ENCODE measurements at regions not wholly inside any gene's neighbourhood (a gene's known extent, or its start where the extent isn't known, plus 50 kb on each side); places are given as distances from the start of the nearest gene placed in this dataset.
"Not testable (repeated sequence)": the region's sequence is repeated elsewhere in the genome, so short reads cannot be mapped to it uniquely, and the experiment has no call there.

DNA sequence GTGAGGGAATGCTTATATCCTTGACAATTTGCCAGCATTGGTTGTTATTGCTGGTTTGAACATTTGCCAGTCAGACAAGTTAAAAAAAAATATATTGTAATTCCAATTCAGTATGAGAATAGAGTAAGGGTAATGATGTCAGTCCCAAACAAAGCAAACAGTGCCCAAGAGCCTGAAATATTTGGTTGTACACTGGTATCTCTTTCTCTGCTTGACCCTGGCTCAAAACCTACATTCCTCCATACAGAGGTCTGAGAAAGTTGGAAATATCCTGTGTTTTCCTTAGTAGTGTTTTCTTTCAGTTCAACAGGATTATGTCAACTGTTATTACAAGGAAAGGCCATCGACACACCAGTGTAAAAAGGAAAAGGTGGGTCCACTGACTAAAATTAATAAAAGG is 145.6 kb downstream of the MRPL39 start:
- FAIRE-seq = peak; percentile 64
- TF ChIP-seq POLR2A (IDR thresholded peaks at IDR 0.05; ENCODE audit: low read depth, low read length) (no peak), POU2F2 (IDR thresholded peaks at IDR 0.05; ENCODE audit: low read depth, low read length) (no peak), POLR2AphosphoS5 (IDR thresholded peaks at IDR 0.05; ENCODE audit: low read depth, low read length) (no peak), TAF1 (IDR thresholded peaks at IDR 0.05; ENCODE audit: low read depth, low read length) (no peak)
- DNase-seq (ENCODE audit: insufficient read length, low spot score) = no peak

DNA sequence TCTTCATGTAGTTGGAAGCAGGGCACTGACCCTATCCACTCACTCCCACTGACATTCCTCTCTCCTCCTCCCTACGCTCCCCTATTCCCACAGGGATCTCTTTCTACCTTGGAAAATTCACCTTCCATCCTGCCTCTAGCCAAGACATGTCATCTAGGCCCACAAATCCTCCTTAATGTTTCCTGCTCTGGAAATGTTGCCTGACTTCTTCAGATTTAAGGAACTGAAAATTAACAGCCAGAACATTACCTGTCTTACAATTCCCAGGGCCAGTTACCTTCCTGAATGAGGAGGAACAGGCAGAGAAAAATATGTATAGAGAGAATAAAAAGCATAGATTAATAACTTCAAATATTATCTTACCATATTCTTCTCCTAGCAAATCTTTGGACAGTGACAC is 147.3 kb downstream of the MRPL39 start:
- DNase-seq (ENCODE audit: insufficient read length, low spot score) (no peak), FAIRE-seq (no peak)
- TF ChIP-seq TAF1 (IDR thresholded peaks at IDR 0.05; ENCODE audit: low read depth, low read length) = no peak
- no peak for TF ChIP-seq POLR2A (IDR thresholded peaks at IDR 0.05; ENCODE audit: low read depth, low read length)
- TF ChIP-seq PAX5 (IDR thresholded peaks at IDR 0.05; ENCODE audit: insufficient read depth, low read length, severe bottlenecking) = no peak
- peak; percentile 76 for TF ChIP-seq SPI1 (IDR thresholded peaks at IDR 0.05; ENCODE audit: low read depth, low read length)
- no peak for TF ChIP-seq POLR2AphosphoS5 (IDR thresholded peaks at IDR 0.05; ENCODE audit: low read depth, low read length)
- TF ChIP-seq POU2F2 (IDR thresholded peaks at IDR 0.05; ENCODE audit: low read depth, low read length) = no peak

DNA sequence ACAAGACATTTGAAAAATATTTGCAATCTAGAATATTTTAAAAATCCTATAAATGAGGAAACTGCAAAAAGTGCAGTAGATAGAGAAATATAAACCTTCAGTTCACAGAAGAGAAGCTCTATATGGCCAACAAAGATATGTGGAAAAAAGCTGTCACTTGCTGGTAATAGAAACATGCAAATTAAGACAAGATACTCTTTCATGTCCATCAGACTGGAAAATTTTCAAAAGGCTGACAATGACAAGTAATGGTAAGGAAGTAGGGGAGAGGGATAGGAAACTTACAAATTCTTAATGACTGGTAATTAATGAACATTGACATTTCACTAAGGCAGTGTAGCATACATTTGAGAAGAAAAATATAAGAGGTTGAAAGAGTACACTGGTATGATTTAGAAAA is 147.9 kb downstream of the MRPL39 start:
- FAIRE-seq (peak; percentile 87), DNase-seq (ENCODE audit: insufficient read length, low spot score) (no peak)
- TF ChIP-seq POU2F2 (IDR thresholded peaks at IDR 0.05; ENCODE audit: low read depth, low read length) (peak; percentile 33; the same call in 1 of the 2 replicates), PAX5 (IDR thresholded peaks at IDR 0.05; ENCODE audit: insufficient read depth, low read length, severe bottlenecking) (no peak)

DNA sequence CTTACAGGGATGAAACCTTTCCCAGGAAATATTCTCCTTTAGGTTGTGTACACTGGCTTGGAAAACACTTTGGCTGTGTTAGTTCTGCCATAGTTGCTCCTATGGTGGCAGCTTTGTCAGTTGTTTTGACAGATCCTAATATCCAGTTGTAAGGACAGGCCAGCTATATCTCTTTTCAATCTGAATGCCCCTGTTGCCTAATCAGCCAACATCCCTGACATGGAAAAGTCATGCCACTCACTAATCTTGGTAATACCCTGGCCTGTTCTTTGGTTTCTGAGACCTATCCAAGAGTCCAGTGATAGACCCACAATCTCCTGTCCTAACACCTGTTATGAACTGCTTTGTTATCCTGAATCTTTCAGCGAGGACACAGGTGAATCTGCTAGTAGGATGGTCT is 148.8 kb downstream of the MRPL39 start:
- peak; percentile 74 for FAIRE-seq

DNA sequence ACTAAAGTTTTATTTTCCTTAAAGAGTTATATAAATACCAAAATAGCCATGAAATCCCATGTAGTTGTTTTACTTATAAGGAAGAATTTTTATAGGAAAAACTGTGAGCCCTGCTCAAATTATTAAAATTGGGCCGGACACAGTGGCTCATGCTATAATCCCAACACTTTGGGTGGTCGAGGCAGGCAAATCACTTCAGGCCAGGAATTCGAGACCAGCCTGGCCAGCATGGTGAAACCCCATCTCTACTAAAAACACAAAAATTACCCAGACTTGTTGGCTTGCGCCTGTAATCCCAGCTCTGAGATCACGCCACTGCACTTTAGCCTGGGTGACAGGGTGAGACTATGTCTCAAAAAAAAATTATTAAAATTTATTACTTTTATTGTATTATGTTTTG is 149.3 kb downstream of the MRPL39 start:
- FAIRE-seq (no peak), DNase-seq (ENCODE audit: insufficient read length, low spot score) (no peak)
- TF ChIP-seq TAF1 (IDR thresholded peaks at IDR 0.05; ENCODE audit: low read depth, low read length) = no peak
- no peak for TF ChIP-seq POU2F2 (IDR thresholded peaks at IDR 0.05; ENCODE audit: low read depth, low read length)
- no peak for TF ChIP-seq POLR2AphosphoS5 (IDR thresholded peaks at IDR 0.05; ENCODE audit: low read depth, low read length)
- TF ChIP-seq POLR2A (IDR thresholded peaks at IDR 0.05; ENCODE audit: low read depth, low read length) = no peak
- no peak for TF ChIP-seq PAX5 (IDR thresholded peaks at IDR 0.05; ENCODE audit: insufficient read depth, low read length, severe bottlenecking)
- TF ChIP-seq SPI1 (IDR thresholded peaks at IDR 0.05; ENCODE audit: low read depth, low read length) = no peak

More for the DNA sequence above, 148.8 kb downstream of the MRPL39 start:
- DNase-seq (ENCODE audit: insufficient read length, low spot score) = no peak
- TF ChIP-seq POLR2AphosphoS5 (IDR thresholded peaks at IDR 0.05; ENCODE audit: low read depth, low read length) = peak; percentile 32; the same call in 1 of the 2 replicates
- no peak for TF ChIP-seq SPI1 (IDR thresholded peaks at IDR 0.05; ENCODE audit: low read depth, low read length)
- peak; percentile 35; the same call in 1 of the 2 replicates for TF ChIP-seq POLR2A (IDR thresholded peaks at IDR 0.05; ENCODE audit: low read depth, low read length)
- no peak for TF ChIP-seq POU2F2 (IDR thresholded peaks at IDR 0.05; ENCODE audit: low read depth, low read length)
- TF ChIP-seq PAX5 (IDR thresholded peaks at IDR 0.05; ENCODE audit: insufficient read depth, low read length, severe bottlenecking) = no peak
- no peak for TF ChIP-seq TAF1 (IDR thresholded peaks at IDR 0.05; ENCODE audit: low read depth, low read length)

DNA sequence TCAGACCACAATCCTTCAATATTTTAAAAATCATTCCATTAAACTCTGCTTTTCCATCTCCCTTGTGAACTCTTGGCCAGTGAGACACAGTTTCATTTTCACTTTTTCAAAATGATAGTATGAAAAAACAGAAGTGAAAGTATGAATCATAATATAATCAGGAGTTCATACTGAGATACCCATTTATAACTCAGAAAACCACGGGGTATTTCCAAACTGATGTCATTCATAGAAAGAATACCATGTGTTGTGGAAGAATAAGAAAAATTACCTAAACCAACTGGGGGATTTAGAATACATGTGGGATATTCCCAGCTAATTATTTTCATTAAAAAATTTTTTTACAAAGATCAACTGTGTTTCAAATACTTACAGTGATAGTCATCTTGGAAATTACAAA is 149.9 kb downstream of the MRPL39 start:
- FAIRE-seq (peak; percentile 60), DNase-seq (ENCODE audit: insufficient read length, low spot score) (no peak)
- TF ChIP-seq SPI1 (IDR thresholded peaks at IDR 0.05; ENCODE audit: low read depth, low read length) = peak; percentile 92
- TF ChIP-seq POU2F2 (IDR thresholded peaks at IDR 0.05; ENCODE audit: low read depth, low read length) = no peak

DNA sequence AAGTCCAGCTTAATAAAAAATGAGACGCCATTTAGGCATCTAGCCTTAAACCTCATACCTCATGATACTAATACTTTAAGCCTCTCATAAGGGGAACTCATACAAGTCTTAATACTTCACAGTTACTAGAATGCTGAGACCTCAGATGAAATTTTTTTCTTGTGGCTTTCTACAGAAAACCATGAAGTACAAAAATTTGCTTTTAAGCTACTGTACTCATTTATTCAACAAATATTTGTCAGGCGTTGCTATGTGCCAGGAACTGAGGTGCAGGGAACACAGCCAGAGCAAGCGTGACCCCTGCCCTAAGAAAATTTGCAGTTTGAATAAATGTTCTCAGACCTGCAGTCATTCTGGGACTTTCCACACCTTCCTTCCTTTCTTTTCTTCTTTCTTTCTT is 150.6 kb downstream of the MRPL39 start:
- DNase-seq (ENCODE audit: insufficient read length, low spot score) (no peak), FAIRE-seq (peak; percentile 51)
- TF ChIP-seq POU2F2 (IDR thresholded peaks at IDR 0.05; ENCODE audit: low read depth, low read length) (peak; percentile 18; the same call in 1 of the 2 replicates), SPI1 (IDR thresholded peaks at IDR 0.05; ENCODE audit: low read depth, low read length) (no peak)

DNA sequence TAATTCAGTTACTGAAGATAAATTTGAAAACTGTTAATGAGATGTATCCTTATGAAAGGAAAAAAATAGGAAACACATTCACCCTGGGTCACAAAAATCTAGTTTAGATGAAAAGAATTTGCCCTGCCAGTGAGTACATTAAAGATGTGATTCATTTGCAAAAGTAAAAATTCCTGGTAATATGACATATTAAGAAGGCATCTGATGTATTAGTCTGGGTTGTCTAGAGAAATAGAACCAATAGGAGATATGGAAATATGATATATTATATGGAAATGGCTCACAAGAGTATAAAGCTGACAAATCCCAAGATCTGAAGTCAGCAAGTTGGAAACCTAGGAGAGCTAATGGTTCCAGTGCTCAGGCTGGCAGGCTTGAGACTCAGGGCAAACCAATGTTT is 153.8 kb downstream of the MRPL39 start:
- no peak for TF ChIP-seq TAF1 (IDR thresholded peaks at IDR 0.05; ENCODE audit: low read depth, low read length)
- TF ChIP-seq PAX5 (IDR thresholded peaks at IDR 0.05; ENCODE audit: insufficient read depth, low read length, severe bottlenecking) = no peak
- no peak for TF ChIP-seq SPI1 (IDR thresholded peaks at IDR 0.05; ENCODE audit: low read depth, low read length)
- TF ChIP-seq POU2F2 (IDR thresholded peaks at IDR 0.05; ENCODE audit: low read depth, low read length) = no peak
- TF ChIP-seq POLR2AphosphoS5 (IDR thresholded peaks at IDR 0.05; ENCODE audit: low read depth, low read length) = no peak
- no peak for TF ChIP-seq POLR2A (IDR thresholded peaks at IDR 0.05; ENCODE audit: low read depth, low read length)
- DNase-seq (ENCODE audit: insufficient read length, low spot score) (no peak), FAIRE-seq (no peak)

DNA sequence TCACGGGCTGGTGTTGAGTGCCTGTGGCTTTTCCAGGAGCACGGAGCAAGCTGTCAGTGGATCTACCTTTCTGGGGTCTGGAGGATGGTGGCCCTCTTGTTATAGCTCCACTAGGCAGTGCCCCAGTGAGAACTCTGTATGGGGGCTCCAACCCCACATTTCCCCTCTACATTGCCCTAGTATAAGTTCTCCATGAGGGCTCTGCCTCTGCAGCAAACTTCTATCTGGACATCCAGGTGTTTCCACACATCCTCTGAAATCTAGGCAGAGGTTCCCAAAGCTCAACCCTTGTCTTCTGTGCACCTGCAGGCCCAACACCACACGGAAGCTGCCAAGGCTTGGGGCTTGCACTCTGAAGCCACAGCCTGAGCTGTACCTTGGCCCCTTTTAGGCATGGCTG is 157.3 kb downstream of the MRPL39 start:
- FAIRE-seq (no peak), DNase-seq (ENCODE audit: insufficient read length, low spot score) (no peak)
- TF ChIP-seq TAF1 (IDR thresholded peaks at IDR 0.05; ENCODE audit: low read depth, low read length) = no peak
- TF ChIP-seq SPI1 (IDR thresholded peaks at IDR 0.05; ENCODE audit: low read depth, low read length) = no peak
- TF ChIP-seq POU2F2 (IDR thresholded peaks at IDR 0.05; ENCODE audit: low read depth, low read length) = no peak
- TF ChIP-seq POLR2AphosphoS5 (IDR thresholded peaks at IDR 0.05; ENCODE audit: low read depth, low read length) = no peak
- no peak for TF ChIP-seq PAX5 (IDR thresholded peaks at IDR 0.05; ENCODE audit: insufficient read depth, low read length, severe bottlenecking)
- TF ChIP-seq POLR2A (IDR thresholded peaks at IDR 0.05; ENCODE audit: low read depth, low read length) = no peak

DNA sequence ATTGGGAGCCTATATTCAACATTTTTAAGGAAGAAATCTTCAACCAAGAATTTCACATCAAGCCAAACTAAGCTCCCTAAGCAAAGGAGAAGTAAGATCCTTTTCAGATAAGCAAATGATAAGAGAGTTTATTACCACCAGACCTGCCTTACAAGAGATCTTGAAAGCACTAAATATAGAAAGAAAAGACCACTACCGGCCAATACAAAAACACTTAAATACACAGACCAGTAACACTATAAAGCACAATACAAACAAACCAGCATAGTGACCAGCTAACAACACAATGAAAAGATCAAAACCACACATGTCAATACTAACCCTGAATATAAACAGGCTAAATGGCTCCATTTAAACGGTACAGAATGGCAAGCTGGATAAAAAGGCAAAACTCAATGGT is 165.4 kb downstream of the MRPL39 start:
- DNase-seq (ENCODE audit: insufficient read length, low spot score) (no peak), FAIRE-seq (peak; percentile 35)
- TF ChIP-seq SPI1 (IDR thresholded peaks at IDR 0.05; ENCODE audit: low read depth, low read length) (no peak), TAF1 (IDR thresholded peaks at IDR 0.05; ENCODE audit: low read depth, low read length) (no peak), POLR2A (IDR thresholded peaks at IDR 0.05; ENCODE audit: low read depth, low read length) (no peak), PAX5 (IDR thresholded peaks at IDR 0.05; ENCODE audit: insufficient read depth, low read length, severe bottlenecking) (no peak), POU2F2 (IDR thresholded peaks at IDR 0.05; ENCODE audit: low read depth, low read length) (no peak), POLR2AphosphoS5 (IDR thresholded peaks at IDR 0.05; ENCODE audit: low read depth, low read length) (no peak)

DNA sequence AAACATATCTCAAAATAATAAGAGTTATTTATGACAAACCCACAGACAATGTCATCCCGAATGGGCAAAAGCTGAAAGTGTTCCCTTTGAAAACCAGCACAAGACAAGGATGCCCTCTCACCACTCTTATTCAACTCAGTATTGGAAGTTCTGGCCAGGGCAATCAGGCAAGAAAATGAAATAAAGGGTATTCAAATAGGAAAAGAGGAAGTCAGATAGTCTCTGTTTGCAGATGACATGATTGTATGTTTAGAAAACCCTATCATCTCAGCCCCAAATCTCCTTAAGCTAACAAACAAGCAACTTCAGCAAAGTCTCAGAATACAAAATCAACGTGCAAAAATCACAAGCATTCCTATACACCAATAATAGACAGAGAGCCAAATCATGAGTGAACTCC is 169.8 kb downstream of the MRPL39 start:
- not testable (repeated sequence) for FAIRE-seq
- peak; percentile 85 for TF ChIP-seq SPI1 (IDR thresholded peaks at IDR 0.05; ENCODE audit: low read depth, low read length)

More for the DNA sequence above, 169.8 kb downstream of the MRPL39 start:
- DNase-seq (ENCODE audit: insufficient read length, low spot score) = not testable (repeated sequence)
